BLaER1 treated with 17β-estradiol and CSF1 and Interleukin-3, amounts not matched to agents 10 nM and 100 nM (cell line): ENCODE measurements at regions not wholly inside any gene's neighbourhood (a gene's known extent, or its start where the extent isn't known, plus 50 kb on each side); places are given as distances from the start of the nearest gene placed in this dataset.
A peak's percentile ranks its signal among the peaks of the same experiment; 100 is the strongest.

Source experiments
- H3K27ac ChIP-seq, 11 experiments: shearing (Covaris generic); formaldehyde crosslinking; 2 replicates each; pipeline ENCODE4 v1.8.1; 2022
- H3K27me3 ChIP-seq, 11 experiments: shearing (Covaris generic); formaldehyde crosslinking; 2 replicates each; pipeline ENCODE4 v1.8.1; 2022
- H3K36me3 ChIP-seq, 11 experiments: shearing (Covaris generic); formaldehyde crosslinking; 2 replicates each; pipeline ENCODE4 v1.8.1; 2022
- H3K4me1 ChIP-seq, 10 experiments: shearing (Covaris generic); formaldehyde crosslinking; 2 replicates each; pipeline ENCODE4 v1.8.1; 2022
- H3K4me2 ChIP-seq, 11 experiments: shearing (Covaris generic); formaldehyde crosslinking; 2 replicates each; pipeline ENCODE4 v1.8.1; 2022
- H3K4me3 ChIP-seq, 10 experiments: shearing (Covaris generic); formaldehyde crosslinking; 2 replicates each; pipeline ENCODE4 v1.8.1; 2022
- H3K9ac ChIP-seq, 11 experiments: shearing (Covaris generic); formaldehyde crosslinking; 2 replicates each; pipeline ENCODE4 v1.8.1; 2022
- H3K9me3 ChIP-seq, 11 experiments: shearing (Covaris generic); formaldehyde crosslinking; replicated peaks in 1 of 11; 2 replicates each; pipeline ENCODE4 v1.8.1; 2022
- H4K20me1 ChIP-seq, 11 experiments: shearing (Covaris generic); formaldehyde crosslinking; 2 replicates each; pipeline ENCODE4 v1.8.1; 2022
- Cebpa-rat ChIP-seq, 11 experiments: shearing (Covaris generic); IDR thresholded peaks; 2 replicates each; pipeline ENCODE4 v1.8.1; 2022

DNA sequence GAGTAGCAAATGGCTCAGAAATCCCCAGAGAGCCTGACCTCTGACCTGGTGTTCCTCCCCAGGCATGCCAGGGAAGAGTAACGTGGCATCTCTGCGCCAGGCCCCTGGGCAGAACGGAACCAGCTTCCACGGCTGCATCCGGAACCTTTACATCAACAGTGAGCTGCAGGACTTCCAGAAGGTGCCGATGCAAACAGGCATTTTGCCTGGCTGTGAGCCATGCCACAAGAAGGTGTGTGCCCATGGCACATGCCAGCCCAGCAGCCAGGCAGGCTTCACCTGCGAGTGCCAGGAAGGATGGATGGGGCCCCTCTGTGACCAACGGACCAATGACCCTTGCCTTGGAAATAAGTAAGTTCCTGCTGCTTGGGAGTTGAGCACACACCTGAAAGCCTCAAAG lies 83.4 kb upstream of the PACRGL start:
- H3K27me3 ChIP-seq: no peaks in the 10 kb centered on the region
- H3K4me2 ChIP-seq: peak overlapping the region in 1 of 11 experiments; percentile 8; a peak in 2 of 22 replicates
- H3K9me3 ChIP-seq: no peaks in the 10 kb centered on the region
- no peaks in the 10 kb centered on the region for H4K20me1 ChIP-seq
- no peak for TF ChIP-seq Cebpa-rat (IDR thresholded peaks at IDR 0.05)
- no peak overlapping the region for H3K27ac ChIP-seq
- no peak overlapping the region for H3K4me3 ChIP-seq
- H3K9ac ChIP-seq: no peak overlapping the region
- H3K36me3 ChIP-seq: no peaks in the 10 kb centered on the region
- peaks cover 0 to 40% (median 0%) of the 10 kb centered on the region in 10 experiments; a peak in 5 of 20 replicates for H3K4me1 ChIP-seq

DNA sequence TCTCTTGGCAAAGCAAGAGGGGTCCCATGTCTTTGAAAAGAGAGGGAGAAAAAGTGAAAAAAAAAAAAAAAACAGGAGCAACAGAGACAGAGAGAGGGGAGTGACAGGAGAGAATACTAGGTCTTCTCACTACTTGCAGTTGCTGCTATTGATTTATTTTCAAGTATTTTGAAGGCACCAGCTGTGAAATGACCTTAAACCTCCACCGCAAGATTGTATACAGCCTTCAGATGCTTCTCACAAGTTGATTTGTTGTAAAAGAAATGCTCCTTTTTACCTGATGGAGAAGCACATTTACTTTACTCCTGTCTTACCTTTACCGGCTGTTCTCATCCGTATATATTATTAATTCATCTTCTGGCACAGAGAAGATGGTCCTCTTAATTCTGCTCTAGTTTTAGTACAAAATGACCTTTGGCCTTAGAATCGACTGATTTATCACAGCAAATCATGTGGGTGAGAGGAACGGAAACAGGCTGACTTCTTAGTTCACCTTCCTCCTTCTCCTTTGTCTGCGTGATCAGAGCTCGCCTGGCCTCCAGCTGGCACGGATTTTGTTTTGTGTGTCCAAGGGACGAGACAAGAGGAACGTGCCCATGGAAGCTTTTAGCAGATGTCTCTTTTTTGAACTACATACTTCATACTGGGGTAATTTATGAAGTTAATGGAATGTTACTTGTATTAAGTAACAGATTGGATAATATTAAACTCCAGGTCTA lies 82.4 kb upstream of the PACRGL start:
- TF ChIP-seq Cebpa-rat (IDR thresholded peaks at IDR 0.05): no peak
- H3K4me1 ChIP-seq: peaks cover 0 to 41% (median 0%) of the 10 kb centered on the region in 10 experiments; a peak in 5 of 20 replicates
- peak overlapping the region in 3 of 11 experiments; percentile 12 to 52 (median 32); a peak in 5 of 22 replicates for H3K27ac ChIP-seq
- H3K9me3 ChIP-seq: no peaks in the 10 kb centered on the region
- H3K9ac ChIP-seq: peak overlapping the region in 1 of 11 experiments; percentile 28; a peak in 1 of 22 replicates
- no peaks in the 10 kb centered on the region for H3K36me3 ChIP-seq
- no peak overlapping the region for H3K4me3 ChIP-seq
- H3K27me3 ChIP-seq: no peaks in the 10 kb centered on the region
- peak overlapping the region in 3 of 11 experiments; percentile 13 to 81 (median 77); a peak in 5 of 22 replicates for H3K4me2 ChIP-seq
- H4K20me1 ChIP-seq: no peaks in the 10 kb centered on the region

DNA sequence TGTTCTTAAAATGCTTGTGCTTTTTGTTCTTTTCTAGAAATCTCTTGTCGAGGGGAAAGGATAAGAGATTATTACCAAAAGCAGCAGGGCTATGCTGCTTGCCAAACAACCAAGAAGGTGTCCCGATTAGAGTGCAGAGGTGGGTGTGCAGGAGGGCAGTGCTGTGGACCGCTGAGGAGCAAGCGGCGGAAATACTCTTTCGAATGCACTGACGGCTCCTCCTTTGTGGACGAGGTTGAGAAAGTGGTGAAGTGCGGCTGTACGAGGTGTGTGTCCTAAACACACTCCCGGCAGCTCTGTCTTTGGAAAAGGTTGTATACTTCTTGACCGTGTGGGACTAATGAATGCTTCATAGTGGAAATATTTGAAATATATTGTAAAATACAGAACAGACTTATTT lies 81.5 kb upstream of the PACRGL start:
- peak overlapping the region in 2 of 11 experiments; percentile 77 to 81; a peak in 5 of 22 replicates for H3K4me2 ChIP-seq
- peaks cover 0 to 45% (median 0%) of the 10 kb centered on the region in 10 experiments; a peak in 5 of 20 replicates for H3K4me1 ChIP-seq

DNA sequence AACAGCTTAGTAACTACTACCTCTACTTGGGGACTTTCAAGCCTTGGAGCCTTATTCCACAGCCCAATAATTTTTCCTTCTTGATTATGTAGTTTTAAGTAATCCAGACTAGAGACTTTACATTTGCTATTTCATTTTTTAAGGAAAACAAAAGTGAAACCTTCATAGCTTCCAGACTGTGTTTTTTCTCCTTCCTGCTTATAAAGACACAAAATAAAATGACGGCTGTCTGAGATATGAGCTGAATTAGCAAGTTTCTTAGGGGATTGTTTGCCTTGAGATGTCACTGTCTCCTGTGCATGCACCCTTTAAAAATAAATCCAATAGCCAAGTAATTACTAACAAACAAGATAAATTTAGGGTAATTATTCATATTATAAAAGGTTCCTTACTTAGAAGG lies 78.8 kb upstream of the PACRGL start:
- Histone ChIP-seq H3K4me1 (peaks cover 0 to 71% (median 6%) of the 10 kb centered on the region in 10 experiments; a peak in 9 of 20 replicates), H3K9ac (0 out of 22 replicates have a peak overlapping the region, but pooled peaks of 1 of the 11 experiments have one; percentile 31), H3K27ac (peak overlapping the region in 1 of 11 experiments; percentile 44; a peak in 2 of 22 replicates), H3K4me2 (peak overlapping the region in 3 of 11 experiments; percentile 27 to 71 (median 61); a peak in 5 of 22 replicates), H4K20me1 (no peaks in the 10 kb centered on the region), H3K36me3 (no peaks in the 10 kb centered on the region), H3K4me3 (no peak overlapping the region), H3K27me3 (no peaks in the 10 kb centered on the region), H3K9me3 (no peaks in the 10 kb centered on the region)
- TF ChIP-seq Cebpa-rat (IDR thresholded peaks at IDR 0.05): no peak

More for the DNA sequence above, 81.5 kb upstream of the PACRGL start:
- no peaks in the 10 kb centered on the region for H3K27me3 ChIP-seq
- no peaks in the 10 kb centered on the region for H3K36me3 ChIP-seq
- TF ChIP-seq Cebpa-rat (IDR thresholded peaks at IDR 0.05): no peak
- no peaks in the 10 kb centered on the region for H4K20me1 ChIP-seq
- no peaks in the 10 kb centered on the region for H3K9me3 ChIP-seq
- H3K27ac ChIP-seq: peak overlapping the region in 3 of 11 experiments; percentile 12 to 52 (median 32); a peak in 3 of 22 replicates
- H3K4me3 ChIP-seq: no peak overlapping the region
- peak overlapping the region in 1 of 11 experiments; percentile 28; a peak in 1 of 22 replicates for H3K9ac ChIP-seq

DNA sequence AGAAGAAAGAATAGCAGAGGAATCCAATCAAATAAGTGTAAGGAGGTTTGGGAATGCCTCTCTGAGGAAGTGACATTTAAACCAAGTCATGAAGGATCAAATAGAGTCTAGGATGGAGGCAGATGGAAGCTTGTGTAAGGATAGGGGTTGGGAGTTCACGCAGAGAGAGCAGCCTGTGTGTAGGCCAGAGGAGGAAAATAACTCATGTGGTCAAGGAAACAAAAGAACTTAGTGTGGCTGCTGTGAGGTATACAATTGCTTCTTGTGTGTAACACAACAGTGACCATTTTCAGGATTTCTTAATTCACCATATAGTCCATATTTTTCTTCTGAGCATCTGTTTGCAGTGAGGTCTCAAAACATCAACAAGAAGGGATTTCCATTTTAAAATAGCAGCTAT lies 77.6 kb upstream of the PACRGL start:
- Histone ChIP-seq H3K9me3 (peaks cover 0 to under 1% (median 0%) of the 10 kb centered on the region in 11 experiments; a peak in 1 of 22 replicates), H4K20me1 (no peaks in the 10 kb centered on the region), H3K27me3 (no peaks in the 10 kb centered on the region)

DNA sequence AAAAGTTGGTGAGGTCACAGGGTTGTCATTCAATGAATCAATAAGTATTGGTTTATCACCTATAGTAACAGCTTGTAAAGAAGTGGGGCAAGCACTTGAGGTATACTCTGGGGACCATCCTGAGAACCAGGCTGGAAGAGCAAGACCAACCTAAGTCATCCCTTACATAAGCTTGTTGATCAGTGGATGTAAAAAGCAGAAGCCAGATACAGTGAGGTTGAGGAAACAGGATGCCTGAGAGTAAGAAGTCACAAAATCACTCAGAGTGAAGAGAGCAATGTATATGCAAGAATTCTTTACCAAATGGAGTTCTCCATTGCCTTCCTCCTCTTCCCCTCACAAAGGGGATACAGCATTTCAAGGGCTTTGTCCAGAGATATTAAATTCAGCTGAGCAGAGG lies 76.3 kb upstream of the PACRGL start:
- H3K4me3 ChIP-seq: no peak overlapping the region

More for the DNA sequence above, 77.6 kb upstream of the PACRGL start:
- no peaks in the 10 kb centered on the region for H3K36me3 ChIP-seq
- H3K4me2 ChIP-seq: no peak overlapping the region
- H3K9ac ChIP-seq: no peak overlapping the region
- TF ChIP-seq Cebpa-rat (IDR thresholded peaks at IDR 0.05): no peak
- no peak overlapping the region for H3K27ac ChIP-seq
- peaks cover 0 to 66% (median 6%) of the 10 kb centered on the region in 10 experiments; a peak in 9 of 20 replicates for H3K4me1 ChIP-seq
- H3K4me3 ChIP-seq: no peak overlapping the region

DNA sequence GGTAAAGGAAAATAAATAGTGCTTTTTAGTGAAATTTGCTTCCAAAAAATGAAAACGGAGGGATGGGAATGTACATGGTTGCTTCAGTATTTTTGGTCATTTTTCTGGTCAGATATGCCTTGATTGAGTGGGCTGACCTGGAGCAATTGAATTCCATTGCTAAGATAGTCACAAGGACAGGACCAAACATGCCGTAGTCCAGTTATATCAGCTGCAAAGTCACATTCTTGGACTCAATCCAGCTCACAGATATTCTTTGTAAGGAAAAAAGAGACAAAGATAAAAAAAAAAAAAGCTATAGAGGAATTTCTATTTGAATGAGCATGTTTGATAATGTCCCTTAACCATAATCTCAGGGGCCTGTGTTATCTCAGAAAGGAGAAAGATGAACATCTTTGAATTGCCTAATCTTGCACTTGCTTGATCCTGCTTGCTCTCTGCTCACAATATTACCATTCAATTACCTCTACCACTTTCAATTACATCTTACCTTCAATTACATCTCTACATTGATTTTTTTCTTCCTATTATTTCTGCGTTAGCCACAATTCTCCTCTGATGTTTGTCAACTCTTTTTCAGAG lies 75.4 kb upstream of the PACRGL start:
- TF ChIP-seq Cebpa-rat (IDR thresholded peaks at IDR 0.05): no peak
- Histone ChIP-seq H3K4me2 (peak overlapping the region in 5 of 11 experiments; percentile 5 to 47 (median 13); a peak in 6 of 22 replicates), H3K27me3 (no peaks in the 10 kb centered on the region), H3K4me1 (peaks cover 0 to 58% (median 6%) of the 10 kb centered on the region in 10 experiments; a peak in 9 of 20 replicates), H3K27ac (peak overlapping the region in 6 of 11 experiments; percentile 3 to 57 (median 24); a peak in 6 of 22 replicates), H3K36me3 (no peaks in the 10 kb centered on the region), H3K4me3 (no peak overlapping the region), H4K20me1 (no peaks in the 10 kb centered on the region), H3K9me3 (peaks cover 0 to 7% (median 0%) of the 10 kb centered on the region in 11 experiments; a peak in 2 of 22 replicates), H3K9ac (no peak overlapping the region)

More for the DNA sequence above, 76.3 kb upstream of the PACRGL start:
- peaks cover 0 to 58% (median 6%) of the 10 kb centered on the region in 10 experiments; a peak in 9 of 20 replicates for H3K4me1 ChIP-seq
- H3K27ac ChIP-seq: peak overlapping the region in 2 of 11 experiments; percentile 12 to 29; a peak in 3 of 22 replicates
- H4K20me1 ChIP-seq: no peaks in the 10 kb centered on the region
- peak overlapping the region in 2 of 11 experiments; percentile 13 to 47; a peak in 4 of 22 replicates for H3K4me2 ChIP-seq
- H3K36me3 ChIP-seq: no peaks in the 10 kb centered on the region
- no peaks in the 10 kb centered on the region for H3K27me3 ChIP-seq
- TF ChIP-seq Cebpa-rat (IDR thresholded peaks at IDR 0.05): no peak
- peaks cover 0 to 7% (median 0%) of the 10 kb centered on the region in 11 experiments; a peak in 2 of 22 replicates for H3K9me3 ChIP-seq
- no peak overlapping the region for H3K9ac ChIP-seq

DNA sequence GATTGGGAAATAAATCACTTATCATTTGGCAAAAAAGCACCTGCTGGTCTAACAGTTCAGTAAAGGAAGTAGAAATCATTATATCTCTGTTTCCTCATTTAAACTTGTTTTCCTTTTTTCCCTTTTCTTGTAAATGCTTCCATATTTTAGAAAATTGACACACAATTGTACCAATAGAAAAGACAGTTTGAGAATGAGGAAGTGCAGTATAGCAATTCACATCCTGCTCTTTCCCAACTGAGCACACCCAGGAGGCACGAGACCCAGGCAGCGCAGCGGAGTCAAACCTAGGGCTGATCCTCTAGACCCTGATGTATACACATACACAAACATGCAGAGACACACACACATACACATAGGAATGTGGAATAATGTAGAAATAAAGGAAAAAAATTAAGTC lies 74.8 kb upstream of the PACRGL start:
- peaks cover 0 to 56% (median 6%) of the 10 kb centered on the region in 10 experiments; a peak in 9 of 20 replicates for H3K4me1 ChIP-seq
- H3K4me3 ChIP-seq: no peak overlapping the region
- no peak overlapping the region for H3K9ac ChIP-seq
- peaks cover 0 to 7% (median 0%) of the 10 kb centered on the region in 11 experiments; a peak in 2 of 22 replicates for H3K9me3 ChIP-seq
- no peaks in the 10 kb centered on the region for H3K36me3 ChIP-seq
- peak overlapping the region in 6 of 11 experiments; percentile 5 to 47 (median 13); a peak in 6 of 22 replicates for H3K4me2 ChIP-seq
- H3K27me3 ChIP-seq: no peaks in the 10 kb centered on the region
- no peaks in the 10 kb centered on the region for H4K20me1 ChIP-seq
- TF ChIP-seq Cebpa-rat (IDR thresholded peaks at IDR 0.05): peak in 3 of 11 experiments; percentile 15 to 41 (median 32); a peak in 2 of 22 replicates
- H3K27ac ChIP-seq: peak overlapping the region in 6 of 11 experiments; percentile 17 to 57 (median 36); a peak in 8 of 22 replicates
